Urothelium cell line (cell line): ENCODE measurements at regions not wholly inside any gene's neighbourhood (a gene's known extent, or its start where the extent isn't known, plus 50 kb on each side); places are given as distances from the start of the nearest gene placed in this dataset.

Experiments used
- DNase-seq: peaks from one replicate; pipeline ENCODE4 v3.0.0; 2011; ENCODE audit warnings: low spot score, mixed read lengths
- FAIRE-seq: peaks from 2 replicates; lab custom pipeline; 2011; peaks lifted over from hg19 to GRCh38; lab: Jason Lieb, UNC

DNA sequence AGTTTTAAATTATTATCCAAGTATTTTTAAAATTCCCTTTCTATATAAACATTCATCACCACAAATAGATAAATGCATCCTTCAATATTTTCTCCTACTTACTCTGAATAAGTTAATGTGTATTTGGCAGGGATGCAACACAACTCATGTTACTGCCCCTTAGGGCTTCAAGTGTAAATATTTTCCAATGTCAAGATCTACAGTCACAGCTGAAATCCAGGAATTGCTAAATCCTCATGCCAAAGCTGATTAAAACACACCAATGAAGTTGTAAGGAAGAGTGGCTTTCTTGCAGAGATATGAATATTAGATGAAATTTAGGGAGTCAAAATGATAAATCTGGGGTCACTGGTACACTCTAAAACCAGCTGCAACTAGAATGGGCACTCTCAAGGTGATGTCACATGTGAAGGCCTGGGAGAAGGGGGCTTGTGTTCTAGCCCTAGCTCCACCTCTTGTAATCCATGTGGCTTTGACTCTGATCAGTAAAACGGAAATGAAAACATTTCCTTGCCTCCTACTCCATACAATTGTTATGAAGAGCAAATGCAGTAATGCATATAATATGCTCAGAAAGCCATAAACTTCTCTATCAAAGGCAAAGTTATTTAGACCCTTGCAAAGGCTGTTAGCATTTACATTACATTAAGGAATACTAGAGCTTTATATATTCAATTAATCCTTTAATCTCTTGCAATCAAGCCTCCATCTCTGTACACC is 228.1 kb upstream of the NFE2L3 start:
- FAIRE-seq (no peak), DNase-seq (no peak)

DNA sequence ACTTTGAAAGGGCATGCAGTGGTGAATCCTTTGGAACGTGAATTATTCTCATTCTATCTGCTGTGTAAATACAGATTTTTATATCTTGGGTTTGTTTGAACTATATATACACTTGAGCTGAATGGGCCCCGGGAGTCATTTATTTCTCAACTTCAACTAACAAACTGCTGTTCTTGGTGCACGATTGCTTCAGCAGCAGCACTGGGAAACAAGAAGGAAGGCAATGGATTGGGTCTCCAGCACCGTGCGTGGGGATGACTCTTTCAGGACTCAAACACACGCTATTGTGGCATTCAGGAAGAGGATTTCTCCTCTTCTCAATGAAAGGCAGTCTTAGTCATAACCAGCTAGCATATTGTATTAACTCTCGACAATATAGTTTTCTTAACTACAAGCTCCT is 226.0 kb upstream of the NFE2L3 start:
- no peak for FAIRE-seq
- no peak for DNase-seq

DNA sequence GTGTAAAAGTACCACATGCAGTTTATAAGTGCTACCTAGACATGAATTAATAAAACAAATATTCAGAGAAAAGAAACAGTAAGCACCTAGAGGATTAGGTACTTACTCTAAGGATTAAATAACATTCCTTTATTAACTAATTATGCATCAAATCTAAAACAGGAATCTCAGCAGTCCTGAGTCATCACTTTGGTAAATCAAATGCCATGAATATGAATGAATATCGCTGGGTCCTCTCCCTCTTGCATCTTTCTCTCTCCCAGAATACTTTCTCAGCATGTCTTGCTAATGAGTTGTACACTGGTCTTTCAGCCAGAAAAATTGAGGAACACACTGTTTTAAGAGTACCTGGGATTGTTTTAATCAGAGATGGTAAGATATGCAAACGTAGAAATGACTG is 225.5 kb upstream of the NFE2L3 start:
- no peak for FAIRE-seq
- DNase-seq, result no peak

DNA sequence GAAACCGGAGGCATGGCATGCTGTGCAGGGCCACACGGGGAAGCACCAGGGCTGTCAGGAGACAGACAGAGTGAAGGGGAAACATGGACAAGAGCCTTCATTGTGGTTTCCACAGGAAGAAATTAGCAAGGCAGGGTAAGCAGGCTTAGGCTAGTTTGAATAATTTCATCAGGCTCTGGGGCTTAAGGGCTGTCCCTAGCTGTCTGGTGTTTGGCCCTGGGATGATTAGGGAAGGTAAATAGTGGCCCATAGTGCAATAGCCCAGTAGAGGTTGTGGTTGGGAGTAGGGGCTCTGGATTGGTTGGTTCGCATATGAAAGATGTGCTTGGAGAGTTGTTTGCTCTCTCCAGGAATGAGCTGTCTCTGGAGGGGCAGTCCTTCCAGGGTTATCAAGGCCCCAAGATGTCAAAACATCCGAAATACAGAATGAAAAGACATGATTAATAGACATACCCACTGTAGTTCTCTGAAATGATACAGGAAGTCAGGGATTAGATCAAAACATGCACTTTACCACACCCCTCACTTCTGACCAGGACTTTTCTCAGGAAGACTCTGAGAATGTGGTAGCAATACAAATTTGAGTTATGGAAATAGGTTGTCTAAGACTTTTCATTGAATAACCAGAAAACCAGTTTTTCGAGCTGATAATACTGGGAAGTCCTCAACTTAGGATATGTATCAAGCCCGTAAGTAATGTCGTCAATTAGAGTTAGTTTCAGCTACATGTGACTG is 224.9 kb upstream of the NFE2L3 start:
- no peak for DNase-seq
- FAIRE-seq, result no peak

DNA sequence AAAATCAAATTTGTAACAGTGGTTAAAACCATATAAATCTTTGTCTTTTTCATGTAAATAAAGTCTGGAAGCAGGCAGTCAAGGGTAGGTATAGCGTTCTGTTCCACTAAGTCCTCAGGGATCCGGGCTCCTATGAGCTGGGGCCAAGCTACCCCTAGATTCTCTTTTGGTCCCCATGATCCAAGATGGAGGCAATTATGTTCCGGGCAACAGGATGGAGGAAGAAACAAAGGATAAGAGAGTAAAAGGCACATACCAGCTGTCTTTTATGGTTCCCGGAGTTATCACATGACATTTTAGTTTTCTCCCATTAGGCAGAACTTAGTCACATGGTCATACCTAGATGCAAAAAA is 224.4 kb upstream of the NFE2L3 start:
- DNase-seq (no peak), FAIRE-seq (no peak)

DNA sequence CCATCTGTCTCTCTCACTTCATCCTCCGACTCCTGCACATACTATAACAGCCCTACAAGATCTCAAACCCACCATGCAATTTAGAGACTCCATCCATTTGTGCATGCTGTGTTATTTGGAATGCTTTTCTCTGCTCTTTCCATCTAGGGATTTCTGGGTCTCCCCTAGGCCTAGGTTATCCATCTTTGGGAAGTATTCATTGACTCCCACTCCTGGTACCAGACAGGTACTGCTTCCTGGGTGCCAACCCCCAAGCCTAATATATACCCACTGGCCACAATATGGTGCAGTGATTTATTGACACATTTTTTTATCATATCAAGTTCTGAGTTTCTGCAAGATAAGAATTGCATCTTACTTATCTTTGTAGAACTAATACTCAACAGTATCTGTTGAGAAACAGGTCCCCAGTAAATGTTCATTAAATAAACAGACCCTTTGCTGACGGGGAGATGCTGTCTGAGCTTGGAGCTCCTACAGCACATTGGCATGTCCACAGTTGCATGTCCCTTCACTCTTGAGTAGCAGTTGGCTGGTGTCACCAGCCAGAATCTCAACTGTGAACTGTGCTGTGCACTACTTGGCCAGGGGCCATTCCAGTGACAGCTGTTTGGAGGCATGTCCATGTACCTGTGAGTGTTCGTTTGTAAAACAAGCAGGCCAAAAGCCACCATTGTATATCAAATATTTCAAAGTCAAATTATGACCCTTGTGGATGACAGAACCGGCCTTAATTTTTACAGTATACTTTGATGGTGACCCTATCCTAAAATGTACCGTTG is 223.3 kb upstream of the NFE2L3 start:
- FAIRE-seq (peak; percentile 44), DNase-seq (no peak)

DNA sequence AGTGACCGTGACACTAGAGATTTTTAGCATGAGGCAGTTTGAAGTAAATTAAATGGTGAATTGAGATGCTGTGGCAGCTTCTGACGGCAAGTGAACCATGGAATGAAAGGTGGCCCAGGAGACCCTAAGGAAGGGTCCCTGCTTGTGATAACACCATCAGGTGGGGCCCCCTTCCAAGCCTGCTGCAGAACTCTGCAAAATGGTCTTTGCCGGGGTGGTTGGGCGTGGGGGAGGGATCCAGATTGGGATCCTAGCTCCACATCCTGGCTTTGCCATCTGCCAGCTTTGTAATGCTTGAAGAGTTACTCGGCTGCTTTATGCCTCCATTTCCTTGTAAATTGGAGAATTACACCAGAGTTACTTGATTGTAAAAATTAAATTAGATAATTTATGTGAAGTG is 222.6 kb upstream of the NFE2L3 start:
- no peak for DNase-seq
- no peak for FAIRE-seq

DNA sequence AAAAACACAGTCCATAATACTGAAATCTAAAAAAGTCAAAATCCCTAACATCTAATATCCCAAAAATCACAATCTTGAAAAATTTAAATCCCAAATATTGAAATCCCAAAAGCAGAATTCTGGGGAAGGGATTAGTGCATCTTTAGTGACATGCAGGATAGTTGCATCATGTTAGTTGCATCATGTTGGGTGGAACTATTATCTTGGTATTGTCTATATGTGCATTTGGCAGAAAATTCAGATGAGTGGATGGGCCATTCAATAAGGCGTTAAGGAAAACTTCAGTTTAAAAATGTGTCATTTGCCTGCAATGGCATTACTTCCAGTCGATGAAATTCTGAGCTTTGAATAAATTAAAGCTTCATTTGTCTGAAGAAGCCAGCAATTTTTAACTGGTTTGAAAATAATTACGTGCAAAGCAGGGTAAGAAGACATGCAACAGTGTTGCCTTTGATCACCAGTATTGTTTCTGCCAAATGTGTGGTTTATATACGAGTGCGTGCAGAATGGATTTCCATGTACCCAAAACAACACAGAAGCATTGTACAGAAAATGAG is 221.4 kb upstream of the NFE2L3 start:
- DNase-seq (no peak), FAIRE-seq (no peak)

DNA sequence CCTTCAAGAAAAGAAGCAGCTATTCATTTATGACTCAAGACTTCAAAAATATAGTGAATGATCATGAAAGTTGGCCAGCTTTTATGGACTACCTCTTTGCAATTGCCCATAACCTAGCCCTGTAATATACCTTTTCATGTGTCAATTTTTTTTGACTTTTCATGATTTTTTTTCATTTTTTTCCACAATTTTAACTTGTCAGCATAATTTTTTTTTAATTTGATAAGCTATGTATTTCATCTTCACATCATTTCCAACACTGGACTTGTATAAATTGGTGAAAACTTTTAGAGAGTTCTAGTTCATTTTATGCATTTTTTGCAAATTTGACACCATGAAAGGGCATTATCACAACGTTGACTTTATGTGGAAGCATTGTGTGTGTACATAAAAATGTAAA is 220.8 kb upstream of the NFE2L3 start:
- DNase-seq, result no peak
- FAIRE-seq, result no peak

DNA sequence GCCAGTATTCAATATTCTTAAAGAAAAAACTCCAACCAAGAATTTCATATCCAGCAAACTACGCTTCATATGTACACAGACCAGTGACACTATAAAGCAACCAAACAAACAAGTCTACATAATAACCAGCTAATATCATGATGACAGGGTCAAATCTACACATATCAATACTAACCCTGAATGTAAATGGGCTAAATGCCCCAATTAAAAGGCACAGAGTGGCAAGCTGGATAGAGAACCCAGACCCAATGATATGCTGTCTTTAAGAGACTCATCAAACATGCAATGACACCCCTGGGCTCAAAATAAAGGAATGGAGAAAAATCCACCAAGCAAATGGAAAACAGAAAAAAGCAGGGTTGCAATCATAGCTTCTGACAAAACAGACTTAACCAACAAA is 218.1 kb upstream of the NFE2L3 start:
- DNase-seq (no peak), FAIRE-seq (no peak)

DNA sequence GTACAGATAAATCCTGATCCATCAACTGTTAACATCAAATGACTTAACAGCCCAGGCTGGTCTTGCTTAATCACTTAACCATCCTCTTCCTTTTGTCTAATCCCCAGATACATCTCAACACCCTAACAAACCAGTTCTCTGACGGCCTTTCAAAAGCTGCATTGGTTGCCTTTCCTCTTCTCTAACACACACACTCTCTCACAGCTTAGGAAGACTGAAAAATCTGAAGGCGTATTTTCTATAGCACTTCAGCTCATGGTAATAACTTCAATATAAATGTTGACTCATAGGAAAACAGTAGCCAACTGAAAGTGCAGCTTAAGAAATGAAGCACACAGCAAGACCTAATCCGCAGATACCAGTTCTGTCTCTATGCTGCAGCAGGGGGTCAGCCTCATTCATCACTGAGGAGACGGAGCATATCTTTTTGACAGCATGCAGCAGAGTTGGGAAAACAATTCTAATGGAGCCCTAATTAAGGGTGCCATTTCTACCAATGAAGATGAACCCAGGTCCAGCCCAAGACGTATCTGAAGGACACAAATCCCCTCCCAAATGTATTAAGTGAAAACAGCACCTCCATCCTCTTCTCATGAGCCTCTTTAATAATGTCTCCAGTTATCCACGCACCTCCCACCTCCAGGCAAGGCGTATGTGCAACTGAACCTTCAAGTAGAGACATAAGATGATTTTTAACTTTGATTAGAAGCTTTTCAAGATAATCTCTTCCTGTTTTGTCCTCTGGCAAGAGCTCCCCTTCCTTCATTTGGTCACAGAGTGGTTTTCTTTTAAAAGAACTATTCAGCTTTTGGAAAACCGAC is 211.7 kb upstream of the NFE2L3 start:
- FAIRE-seq (no peak), DNase-seq (no peak)

DNA sequence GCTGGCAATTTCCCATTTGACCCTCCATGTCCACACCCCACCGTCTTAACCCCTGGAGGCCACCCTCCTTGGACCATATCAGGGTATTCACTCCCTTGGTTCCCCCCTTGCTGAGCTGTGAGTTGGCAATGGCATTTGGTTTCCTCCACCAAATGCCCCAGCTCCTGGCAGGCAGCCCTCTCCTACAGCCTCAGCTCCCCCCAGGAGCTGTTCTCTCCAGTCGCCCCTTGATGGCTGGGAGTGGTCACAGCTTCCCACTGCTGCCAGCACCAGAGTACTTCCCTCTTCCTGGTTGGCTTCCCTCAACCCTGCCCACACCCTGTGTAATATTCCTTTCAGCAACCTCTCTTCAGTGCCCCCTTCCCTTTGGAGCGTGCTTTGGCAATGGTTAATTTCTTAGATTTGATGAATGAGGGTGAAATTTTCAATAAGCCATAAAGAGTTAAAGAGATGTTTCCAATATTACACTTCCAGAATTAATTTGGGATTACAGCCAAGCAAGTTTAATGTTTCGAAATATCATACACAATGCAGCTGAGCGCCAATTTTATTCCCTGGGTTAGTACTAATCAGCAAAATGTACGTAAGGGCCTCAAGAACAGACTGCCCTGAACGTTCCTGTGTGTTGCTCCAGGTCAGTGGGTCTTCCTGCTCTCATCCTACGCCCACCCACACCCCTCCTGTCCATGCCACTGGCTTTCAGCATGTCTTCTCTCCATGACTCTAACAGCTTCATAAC is 207.1 kb upstream of the NFE2L3 start:
- DNase-seq, result no peak
- FAIRE-seq, result no peak

DNA sequence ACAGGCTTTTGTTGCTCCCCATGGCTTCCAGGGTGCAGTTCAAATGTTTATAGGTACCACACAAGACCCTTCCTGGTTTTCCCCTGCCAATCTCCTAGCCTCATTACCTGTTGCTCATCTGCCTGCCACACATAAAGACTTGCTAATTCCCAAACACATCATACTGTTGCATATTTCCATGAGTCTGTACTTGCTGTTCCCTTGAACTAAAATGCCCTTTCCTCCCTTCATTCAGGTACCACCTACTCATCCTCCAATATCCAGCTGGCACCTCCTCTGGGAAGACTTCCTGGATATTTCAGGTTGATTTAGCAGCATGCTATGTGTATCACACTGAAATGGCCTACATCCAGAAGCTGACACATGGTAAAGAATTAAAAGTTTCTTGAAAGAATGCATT is 206.4 kb upstream of the NFE2L3 start:
- DNase-seq (no peak), FAIRE-seq (no peak)

DNA sequence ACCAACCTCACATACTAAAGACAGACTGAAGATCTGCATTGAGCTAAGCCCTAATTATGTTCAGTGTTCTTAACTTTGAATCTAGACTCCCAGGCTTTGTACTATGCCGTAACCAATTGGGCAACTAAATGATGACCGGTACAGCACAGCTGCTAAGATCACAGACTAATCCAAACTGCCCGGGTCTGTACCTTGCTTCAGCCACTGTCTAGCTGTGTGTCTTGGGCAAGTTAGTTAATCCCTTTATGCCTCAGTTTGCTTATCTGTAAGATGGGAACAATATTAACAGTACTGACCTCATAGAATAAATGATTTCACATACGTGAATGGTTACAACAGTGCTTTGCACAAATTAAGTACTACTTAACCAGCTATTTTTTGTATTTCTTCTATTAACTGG is 205.8 kb upstream of the NFE2L3 start:
- FAIRE-seq, result no peak

DNA sequence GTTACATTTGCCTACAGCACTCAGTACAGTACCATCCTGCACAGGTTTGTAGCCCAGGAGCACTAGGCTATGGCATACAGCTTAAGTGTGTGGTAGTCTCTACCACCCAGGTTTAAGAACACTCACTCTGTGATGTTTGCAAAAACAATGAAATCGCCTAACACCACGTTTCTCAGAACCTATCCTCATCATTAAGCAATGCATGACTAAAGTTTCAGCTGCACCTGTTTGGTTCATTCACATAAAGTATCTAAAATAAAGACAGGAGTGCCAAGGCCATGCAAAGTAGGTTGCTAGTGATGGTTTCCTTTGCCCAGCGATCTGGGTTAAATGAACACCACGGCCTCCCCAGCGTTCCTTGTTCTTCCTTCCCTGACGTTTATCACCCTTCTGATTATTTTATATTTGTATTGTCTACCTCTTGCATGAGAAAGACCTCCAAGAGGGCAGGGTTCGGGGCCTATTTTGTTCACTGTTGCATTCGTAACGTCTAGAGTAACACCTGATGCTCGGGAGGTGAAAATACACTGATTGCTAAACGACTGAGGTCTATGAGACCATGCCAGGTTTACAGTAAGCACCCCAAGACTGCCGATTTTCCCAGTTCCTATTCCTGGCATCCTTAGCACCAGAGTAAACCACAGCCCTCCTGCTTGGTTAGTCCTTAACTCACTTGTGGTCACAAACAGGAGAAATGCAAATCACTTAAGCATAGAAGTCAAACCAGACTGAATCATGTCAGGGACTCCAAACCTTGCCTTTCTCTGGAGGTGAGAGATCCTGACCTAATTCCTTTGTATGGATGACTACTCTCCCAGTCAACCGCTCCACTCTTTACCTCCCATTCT is 204.1 kb upstream of the NFE2L3 start:
- FAIRE-seq (peak; percentile 30), DNase-seq (no peak)

More for the DNA sequence above, 205.8 kb upstream of the NFE2L3 start:
- DNase-seq, result no peak

DNA sequence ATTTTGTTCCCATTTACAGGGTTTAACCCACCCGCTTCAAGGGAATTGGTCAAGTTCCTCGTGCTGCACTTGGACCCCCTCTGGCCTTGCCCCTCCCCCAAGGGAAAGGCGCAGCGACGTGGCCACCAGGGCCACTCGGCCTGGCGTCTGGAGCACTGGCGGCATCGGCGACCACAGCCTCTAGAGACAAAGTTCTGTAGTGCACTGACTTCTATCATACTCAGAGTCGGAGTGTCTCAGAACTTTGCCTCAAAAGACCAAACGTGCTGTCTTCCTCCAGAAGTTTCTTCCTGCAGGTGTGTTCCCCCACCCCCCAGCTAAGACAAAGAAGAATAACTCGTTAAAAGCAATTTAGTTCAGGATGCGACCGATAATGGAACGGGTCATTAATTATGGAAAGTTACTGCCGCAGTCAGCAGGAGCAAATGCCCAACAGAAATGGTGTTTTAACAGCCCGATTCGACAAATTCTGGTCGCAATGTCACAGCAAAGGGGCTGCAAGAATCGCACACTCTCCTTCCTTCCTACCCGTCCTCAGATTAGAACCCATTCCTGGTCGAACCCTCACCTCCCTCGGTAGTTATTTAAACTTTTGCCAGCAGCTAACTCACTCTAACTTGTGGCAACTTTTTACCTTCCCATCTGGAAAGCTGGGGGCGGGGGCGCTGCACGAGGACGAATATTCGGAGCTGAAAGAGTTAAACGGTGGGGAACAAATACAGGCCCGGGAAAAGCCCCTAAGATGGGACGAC is 202.1 kb upstream of the NFE2L3 start:
- DNase-seq (no peak), FAIRE-seq (no peak)

DNA sequence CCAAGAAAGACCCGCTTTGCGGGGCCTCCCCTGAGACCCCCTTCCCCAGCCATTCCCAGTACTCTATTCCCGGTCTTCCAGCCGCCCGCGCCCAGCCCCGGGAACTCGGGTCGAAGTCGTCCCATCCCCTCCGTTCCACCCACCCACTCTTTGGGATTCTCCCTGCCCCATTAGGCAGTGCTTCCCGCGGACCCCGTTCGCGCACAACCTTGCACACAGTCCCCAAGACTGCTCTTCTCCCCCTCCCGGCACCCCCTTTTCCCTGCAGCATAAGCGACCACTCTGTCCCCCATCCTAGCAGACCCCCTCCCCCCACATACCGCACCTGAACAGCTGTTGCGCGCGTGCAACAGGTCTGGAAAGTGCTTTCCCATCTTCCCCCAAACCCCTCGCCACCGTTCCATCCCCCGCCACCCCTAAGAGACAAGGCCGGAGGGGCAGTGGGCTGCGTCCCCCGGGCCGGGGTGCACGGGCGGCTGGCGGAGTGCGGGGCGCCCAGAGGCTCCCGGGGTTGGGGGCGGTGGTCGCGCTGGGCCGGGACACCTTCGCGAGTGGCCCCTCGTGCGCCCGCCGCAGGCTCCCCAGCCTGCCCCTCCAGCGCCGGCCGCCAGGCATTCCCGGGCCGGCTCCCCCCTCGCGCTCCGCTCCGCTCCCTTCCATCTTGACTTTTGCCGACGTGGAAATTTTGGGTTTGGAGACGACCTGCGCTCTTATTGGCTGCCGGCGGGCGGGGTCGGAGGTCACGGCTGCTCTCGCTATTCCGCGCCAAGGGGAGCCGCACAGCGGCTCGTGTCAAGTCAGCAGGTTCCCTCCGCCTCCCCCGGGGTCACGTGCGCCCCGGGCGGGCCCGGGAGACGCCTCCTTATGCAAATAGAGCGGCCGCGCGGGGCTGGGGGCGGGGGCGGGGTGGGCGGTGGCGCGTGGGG is 201.2 kb upstream of the NFE2L3 start:
- FAIRE-seq (peak; percentile 82), DNase-seq (peak; percentile 97)
